HG02763 (cell line): ENCODE measurements at regions not wholly inside any gene's neighbourhood (a gene's known extent, or its start where the extent isn't known, plus 50 kb on each side); places are given as distances from the start of the nearest gene placed in this dataset.
"Not testable (repeated sequence)": the region's sequence is repeated elsewhere in the genome, so short reads cannot be mapped to it uniquely, and the experiment has no call there.

Experiments used
- ATAC-seq: cut with Tn5 transposase; IDR thresholded peaks from one replicate; pipeline ENCODE4 v1.9.1; 2021; ENCODE audit warnings: mild to moderate bottlenecking, moderate library complexity; ENCODE audit not compliant: unreplicated experiment

- no peak for ATAC-seq
Observed at GRCh38 chr11:133653336-133653735, 121.0 kb upstream of the OPCML start.

GRCh38 chr11:133650082-133650481, 117.8 kb upstream of the OPCML start:
- ATAC-seq = no peak

GRCh38 chr11:133649040-133649439, 116.7 kb upstream of the OPCML start:
- ATAC-seq = no peak

- ATAC-seq = no peak
Observed at GRCh38 chr11:133639408-133639807, 107.1 kb upstream of the OPCML start.

GRCh38 chr11:133638921-133639320, 106.6 kb upstream of the OPCML start:
- ATAC-seq = no peak

GRCh38 chr11:133636711-133637355, 104.5 kb upstream of the OPCML start:
- no peak for ATAC-seq

- no peak for ATAC-seq
Observed at GRCh38 chr11:133635244-133635739, 103.0 kb upstream of the OPCML start.

GRCh38 chr11:133628371-133628770, 96.1 kb upstream of the OPCML start:
- ATAC-seq = not testable (repeated sequence)

GRCh38 chr11:133621611-133622010, 89.3 kb upstream of the OPCML start:
- no peak for ATAC-seq

- no peak for ATAC-seq
Observed at GRCh38 chr11:133619973-133620372, 87.7 kb upstream of the OPCML start.

- no peak for ATAC-seq
Observed at GRCh38 chr11:133619397-133619796, 87.1 kb upstream of the OPCML start.

GRCh38 chr11:133618544-133618943, 86.2 kb upstream of the OPCML start:
- no peak for ATAC-seq

GRCh38 chr11:133608496-133608895, 76.2 kb upstream of the OPCML start:
- no peak for ATAC-seq

- ATAC-seq = no peak
Observed at GRCh38 chr11:133606124-133606523, 73.8 kb upstream of the OPCML start.

GRCh38 chr11:133605482-133605881, 73.2 kb upstream of the OPCML start:
- ATAC-seq = no peak

- no peak for ATAC-seq
Observed at GRCh38 chr11:133601641-133602040, 69.3 kb upstream of the OPCML start.

- no peak for ATAC-seq
Observed at GRCh38 chr11:133600786-133601185, 68.5 kb upstream of the OPCML start.

GRCh38 chr11:133600306-133600705, 68.0 kb upstream of the OPCML start:
- no peak for ATAC-seq

GRCh38 chr11:133598906-133599305, 66.6 kb upstream of the OPCML start:
- no peak for ATAC-seq

- ATAC-seq = no peak
Observed at GRCh38 chr11:133597236-133597635, 64.9 kb upstream of the OPCML start.

GRCh38 chr11:133595998-133596590, 63.8 kb upstream of the OPCML start:
- ATAC-seq = no peak

GRCh38 chr11:133593036-133593435, 60.7 kb upstream of the OPCML start:
- no peak for ATAC-seq
